Thyroid gland (tissue), 4 donors: ENCODE measurements at regions not wholly inside any gene's neighbourhood (a gene's known extent, or its start where the extent isn't known, plus 50 kb on each side); places are given as distances from the start of the nearest gene placed in this dataset.

Source experiments
- POLR2A ChIP-seq, 2 donors: fragments of 450-650 bp; IDR thresholded peaks; one replicate each; pipeline ENCODE4 v1.6.1; 2017; ENCODE audit warnings: antibody characterized with exemption in 2 of 2, mild to moderate bottlenecking in 2 of 2, moderate library complexity in 1 of 2
- TF ChIP-seq, protein P1 (sequence below), 6 experiments: fragments of 200-600 bp in 3 of 6; fragments of 450-650 bp in 3 of 6; sonication (generic) in 3 of 6; IDR thresholded peaks; one replicate each; pipeline ENCODE4 v1.5.1; 2016 to 2019; ENCODE audit warnings: antibody characterized with exemption in 6 of 6, mild to moderate bottlenecking in 2 of 6, inconsistent platforms in 1 of 6, moderate library complexity in 1 of 6

DNA sequence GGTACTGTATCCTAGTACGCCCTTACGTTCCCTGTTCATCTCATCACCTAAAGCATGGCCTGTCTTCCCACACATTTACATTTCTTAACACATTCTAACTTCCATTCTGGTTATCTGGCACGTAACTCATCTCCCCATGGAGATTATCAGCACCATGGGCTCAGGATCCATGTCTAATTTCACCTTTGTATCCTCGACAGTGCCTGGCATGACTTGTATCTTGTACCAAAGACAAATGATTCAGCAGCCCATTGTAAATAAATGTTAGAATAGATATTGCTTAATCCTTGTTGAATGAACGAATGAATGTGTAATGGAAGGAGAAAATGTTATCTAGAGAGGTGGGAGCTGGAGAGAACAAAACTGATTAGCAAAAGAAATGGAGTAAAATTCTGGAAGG lies 69.7 kb upstream of the TPM1 start:
- TF ChIP-seq, protein P1, sequence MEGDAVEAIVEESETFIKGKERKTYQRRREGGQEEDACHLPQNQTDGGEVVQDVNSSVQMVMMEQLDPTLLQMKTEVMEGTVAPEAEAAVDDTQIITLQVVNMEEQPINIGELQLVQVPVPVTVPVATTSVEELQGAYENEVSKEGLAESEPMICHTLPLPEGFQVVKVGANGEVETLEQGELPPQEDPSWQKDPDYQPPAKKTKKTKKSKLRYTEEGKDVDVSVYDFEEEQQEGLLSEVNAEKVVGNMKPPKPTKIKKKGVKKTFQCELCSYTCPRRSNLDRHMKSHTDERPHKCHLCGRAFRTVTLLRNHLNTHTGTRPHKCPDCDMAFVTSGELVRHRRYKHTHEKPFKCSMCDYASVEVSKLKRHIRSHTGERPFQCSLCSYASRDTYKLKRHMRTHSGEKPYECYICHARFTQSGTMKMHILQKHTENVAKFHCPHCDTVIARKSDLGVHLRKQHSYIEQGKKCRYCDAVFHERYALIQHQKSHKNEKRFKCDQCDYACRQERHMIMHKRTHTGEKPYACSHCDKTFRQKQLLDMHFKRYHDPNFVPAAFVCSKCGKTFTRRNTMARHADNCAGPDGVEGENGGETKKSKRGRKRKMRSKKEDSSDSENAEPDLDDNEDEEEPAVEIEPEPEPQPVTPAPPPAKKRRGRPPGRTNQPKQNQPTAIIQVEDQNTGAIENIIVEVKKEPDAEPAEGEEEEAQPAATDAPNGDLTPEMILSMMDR (IDR thresholded peaks at IDR 0.05), result no peak
- no peak for TF ChIP-seq POLR2A (IDR thresholded peaks at IDR 0.05)
